ENCODE measurements at regions not wholly inside any gene's neighbourhood (a gene's known extent, or its start where the extent isn't known, plus 50 kb on each side); places are given as distances from the start of the nearest gene placed in this dataset.

DNA sequence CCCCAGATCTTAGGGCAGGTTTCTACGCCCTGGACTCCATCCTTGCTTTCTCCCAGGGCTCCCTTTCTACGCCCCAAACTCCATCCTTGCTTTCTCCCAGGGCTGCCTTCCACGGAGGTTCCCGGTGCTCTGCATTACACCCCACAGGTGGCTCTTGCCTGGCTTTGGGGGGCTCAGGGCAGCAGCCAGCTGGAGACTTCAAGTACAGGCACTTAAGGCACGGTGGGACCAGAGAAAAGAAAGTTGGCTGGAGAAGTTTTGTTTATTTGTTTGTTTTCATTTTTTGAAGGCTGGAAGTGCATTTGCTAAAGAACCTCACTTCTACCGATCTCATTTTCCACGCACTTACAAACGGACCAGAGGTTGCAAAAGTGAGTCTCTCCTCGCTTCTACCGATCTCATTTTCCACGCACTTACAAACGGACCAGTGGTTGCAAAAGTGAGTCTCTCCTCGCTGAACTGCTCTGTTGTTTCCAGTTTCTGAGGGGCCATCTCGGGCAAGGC lies 103.8 kb upstream of the MED13L start:
- no peak for DNase-seq (ENCODE audit: low read depth, low spot score)

DNA sequence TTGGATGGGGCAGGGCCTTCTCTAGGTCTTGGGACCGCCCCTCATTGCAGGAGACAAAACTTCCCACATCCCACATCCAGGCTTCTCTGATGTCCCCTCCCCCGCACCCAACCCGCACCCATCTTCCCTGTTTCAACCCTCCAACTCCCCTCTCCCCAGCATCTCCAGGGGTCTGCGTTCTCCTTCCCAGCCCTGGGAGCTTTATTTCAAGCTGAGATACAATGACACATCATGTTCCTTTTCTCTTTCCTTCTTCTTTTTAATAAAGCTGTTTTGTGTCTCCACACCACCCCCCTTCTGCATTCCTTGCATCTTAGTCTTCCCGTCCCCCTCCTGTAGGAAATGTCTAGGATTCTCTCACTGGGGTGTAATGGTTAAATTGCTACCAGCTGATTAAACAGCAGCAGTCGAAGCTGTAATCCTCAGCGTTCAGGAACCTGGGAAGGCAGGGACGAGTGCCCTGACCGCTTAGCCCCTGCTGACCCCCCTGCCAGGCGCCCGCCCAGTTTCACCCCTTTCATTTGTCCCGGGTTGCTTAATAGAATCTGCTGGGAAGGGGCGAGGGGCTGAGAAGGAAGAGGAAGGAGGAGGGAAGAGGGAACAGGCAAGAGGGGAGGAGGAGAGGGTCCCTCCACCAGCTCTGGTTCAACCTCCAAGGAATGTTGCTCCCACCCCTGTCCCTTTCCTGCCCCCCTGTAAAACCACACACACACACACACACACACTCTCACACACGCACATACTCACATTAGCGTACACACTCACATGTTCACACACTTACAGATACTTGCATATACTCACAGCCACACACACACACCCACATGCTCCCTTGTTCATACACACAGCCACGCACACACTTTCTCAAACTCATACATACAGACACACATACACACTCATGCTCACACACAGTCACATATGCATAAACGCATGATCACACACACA lies 104.5 kb upstream of the MED13L start:
- peak; percentile 91 for DNase-seq (ENCODE audit: low read depth, low spot score)

DNA sequence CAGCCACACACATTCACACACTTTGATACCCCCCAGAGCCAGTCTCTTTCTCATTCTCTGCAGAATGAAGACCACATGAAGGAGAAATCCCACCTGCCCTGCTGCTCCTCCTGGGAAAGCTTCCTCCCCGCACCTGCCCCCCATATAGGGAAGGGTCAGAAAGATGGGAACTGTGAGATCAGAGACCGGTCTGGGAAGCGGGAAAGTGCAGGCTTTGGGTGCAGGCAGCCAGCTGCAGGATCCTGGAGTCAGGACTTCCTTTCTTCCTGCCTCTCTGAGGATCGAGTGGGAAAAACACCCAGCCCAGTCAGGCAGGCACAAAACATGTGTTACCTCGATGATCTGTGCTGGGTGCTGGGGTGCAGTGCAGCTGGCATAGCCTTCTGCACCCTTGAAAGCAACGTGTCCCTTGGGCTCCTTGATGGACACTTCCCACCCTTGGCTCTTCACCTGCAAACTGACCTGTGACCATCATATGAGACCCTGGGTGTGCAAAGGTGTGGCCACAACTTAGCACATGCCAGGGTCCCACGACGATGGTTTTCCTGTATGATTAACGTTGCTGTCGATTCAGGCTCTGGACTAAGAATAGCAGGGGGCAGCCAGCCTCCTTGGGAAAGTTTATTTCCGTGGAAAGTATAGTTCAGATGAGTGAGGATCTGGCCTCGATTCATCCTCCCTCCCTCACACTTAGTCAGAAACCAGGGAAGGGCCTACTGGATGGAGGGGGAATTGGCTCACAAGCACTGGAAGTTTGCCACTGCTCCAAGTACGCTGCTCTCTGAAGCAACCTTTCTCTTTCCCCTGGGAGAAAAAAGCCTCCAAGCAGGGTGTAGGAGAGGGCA lies 105.4 kb upstream of the MED13L start:
- DNase-seq (ENCODE audit: low read depth, low spot score): peak; percentile 76

DNA sequence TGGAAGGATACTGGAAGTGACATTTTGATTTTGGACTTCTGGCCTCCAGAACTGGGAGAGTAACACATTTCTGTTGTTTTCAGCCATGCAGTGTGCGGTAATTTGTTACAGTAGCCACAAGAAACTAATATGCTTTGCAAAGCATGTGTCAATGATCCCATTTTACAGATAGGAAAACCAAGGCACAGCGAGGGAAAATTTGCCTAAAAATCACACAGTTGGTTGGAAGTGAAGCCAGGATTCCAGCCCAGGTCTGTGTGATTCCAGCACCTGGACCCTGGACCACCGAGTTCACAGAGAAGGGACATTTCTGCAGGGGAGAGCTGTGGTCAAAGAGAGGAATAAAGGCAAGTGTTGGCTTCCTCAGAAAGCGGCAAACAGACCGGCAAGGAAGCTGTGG lies 106.7 kb upstream of the MED13L start:
- DNase-seq (ENCODE audit: low read depth, low spot score): no peak

DNA sequence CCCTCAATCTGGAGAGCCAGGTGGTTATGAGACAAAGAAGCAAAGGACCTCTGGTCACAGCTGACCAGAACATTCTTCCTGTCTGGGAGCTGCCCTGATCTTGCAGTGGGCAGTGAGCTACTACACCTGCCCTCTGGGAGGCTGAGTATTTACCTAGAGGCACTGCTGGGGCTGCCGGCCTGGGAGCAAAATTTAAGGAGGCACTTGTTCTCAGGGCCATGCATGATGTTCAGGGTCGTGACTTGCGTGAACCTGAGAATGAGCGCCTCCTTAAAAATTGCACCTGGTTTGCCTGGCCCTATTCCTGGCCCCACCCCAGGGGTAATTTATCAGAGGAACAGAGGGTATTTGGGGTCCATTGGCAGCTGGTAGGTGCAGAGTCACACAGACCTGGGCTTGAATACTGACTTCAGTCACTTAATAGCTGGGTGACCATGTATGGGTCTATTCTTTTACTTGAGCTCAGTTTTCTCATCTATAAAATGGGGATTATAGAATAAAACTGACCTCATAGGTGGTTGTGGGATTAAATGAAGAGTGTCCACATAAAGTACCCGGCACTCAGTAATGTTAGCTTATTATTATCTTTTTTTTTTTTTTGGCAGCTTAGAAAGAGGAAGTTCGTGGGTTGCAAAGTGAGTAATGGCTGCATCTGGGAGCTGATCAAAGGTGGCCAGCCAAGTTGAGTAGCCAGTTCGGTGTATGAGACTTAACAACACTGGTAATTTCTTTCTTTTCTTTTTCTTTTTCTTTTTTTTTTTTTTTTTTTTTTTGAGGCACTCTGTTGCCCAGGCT lies 107.4 kb upstream of the MED13L start:
- no peak for DNase-seq (ENCODE audit: low read depth, low spot score)

DNA sequence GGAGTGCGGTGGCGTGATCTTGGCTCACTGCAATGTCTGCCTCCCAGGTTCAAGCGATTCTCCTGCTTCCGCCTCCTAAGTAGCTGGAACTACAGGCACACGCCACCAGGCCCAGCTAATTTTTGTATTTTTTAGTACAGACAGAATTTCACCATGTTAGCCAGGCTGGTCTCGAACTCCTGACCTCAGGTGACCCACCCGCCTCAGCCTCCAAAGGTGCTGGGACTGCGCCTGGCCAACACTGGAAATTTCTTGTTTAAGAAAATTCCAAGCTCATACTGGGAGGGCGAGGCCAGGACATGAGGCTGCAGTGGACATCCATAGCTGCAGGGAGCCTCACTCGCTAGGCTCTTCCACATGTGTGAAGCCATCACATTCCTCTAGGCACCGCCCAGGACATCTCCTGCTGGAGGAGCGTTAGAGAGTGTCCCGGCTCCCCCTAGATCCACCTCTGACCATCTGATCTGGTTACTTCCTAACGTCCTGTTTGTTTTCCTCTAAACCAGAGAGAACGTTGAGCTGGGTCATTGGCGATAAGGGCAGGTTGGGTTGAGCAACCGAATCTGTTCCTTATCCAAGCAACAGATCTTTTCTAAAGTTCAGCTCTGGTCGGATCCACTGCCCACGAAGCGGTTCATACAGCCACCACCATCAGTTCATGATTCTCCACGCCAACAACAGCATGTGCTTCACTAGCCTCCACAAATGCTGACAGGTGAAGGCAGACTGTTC lies 108.2 kb upstream of the MED13L start:
- no peak for DNase-seq (ENCODE audit: low read depth, low spot score)

DNA sequence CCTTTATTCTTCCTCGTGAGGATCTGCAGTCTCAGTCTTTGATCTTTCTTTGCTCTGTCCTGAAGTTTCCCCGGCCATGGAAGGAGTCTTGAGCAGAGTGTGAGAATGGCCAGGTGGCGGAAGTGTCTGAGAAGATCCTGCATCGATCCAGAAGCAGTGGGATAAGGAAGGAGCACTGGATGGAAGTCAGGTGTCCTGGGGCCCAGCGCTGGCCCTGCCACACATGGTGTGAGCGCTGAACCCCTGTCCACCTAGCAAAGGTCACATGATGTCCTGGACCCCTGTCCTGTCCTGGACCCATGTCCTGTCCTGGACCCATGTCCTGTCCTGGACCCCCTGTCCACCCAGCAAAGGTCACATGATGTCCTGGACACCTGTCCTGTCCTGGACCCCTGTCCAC lies 111.8 kb upstream of the MED13L start:
- DNase-seq (ENCODE audit: low read depth, low spot score): no peak

DNA sequence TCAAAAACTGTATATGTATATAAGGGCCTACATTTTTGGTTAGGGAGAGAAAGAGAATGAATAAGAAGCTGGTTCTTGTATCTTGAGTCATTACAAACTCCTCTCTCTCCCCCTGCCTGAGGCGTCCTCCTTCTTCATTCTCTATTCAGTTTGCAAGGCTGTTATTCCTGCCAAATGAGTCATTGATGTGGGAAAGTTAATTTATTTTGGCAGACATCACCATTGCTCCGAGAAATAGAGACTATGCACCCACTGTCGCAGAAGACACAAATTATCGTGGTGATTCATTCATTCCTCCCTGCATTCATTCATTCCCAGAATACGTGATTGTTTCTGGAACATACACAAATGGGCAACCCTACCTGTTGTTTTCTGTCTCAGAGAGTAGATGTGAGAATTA lies 112.5 kb upstream of the MED13L start:
- DNase-seq (ENCODE audit: low read depth, low spot score): peak; percentile 78

DNA sequence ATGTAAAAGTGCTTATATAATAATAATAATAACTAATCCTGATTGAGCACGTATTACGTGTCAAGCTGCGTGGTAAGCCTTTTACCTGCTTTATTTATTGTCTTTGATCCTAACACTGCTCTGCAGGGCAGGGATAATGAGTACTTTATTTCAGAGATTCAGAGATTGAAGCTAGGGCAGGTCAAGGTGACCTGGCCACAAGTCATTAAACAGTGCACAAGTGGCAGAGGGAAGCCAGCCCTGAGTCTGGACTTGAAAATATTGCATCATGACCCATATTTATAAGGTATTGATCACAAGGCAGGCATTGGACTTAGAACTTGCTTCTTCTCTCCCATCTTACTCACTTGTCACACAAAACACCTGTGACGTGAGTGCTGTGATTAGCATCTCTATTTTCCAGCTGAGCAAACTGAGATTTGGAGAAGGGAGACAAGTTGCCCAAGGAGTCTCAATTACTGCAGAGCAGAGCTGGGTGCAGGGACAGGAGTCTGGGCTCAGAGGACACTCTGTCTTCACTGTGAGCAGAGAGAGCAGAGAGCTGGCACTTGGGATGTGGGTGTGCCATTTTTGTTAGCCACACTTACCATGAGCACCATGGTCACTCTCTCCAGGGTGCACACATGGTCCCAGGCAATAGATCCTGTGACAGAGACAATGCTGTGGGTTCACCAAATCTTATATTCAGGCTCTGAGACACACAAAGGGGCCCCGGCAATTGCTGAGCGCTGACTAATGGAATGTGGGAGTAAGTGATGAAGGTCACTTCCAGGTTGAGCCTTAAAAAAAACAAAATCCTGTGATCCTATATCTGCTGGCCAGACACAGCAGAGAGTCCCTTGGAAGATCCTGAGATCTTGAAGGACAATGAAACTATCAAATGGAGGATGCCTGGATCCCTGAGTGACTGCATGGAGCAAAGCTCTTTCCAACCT lies 113.2 kb upstream of the MED13L start:
- no peak for DNase-seq (ENCODE audit: low read depth, low spot score)

DNA sequence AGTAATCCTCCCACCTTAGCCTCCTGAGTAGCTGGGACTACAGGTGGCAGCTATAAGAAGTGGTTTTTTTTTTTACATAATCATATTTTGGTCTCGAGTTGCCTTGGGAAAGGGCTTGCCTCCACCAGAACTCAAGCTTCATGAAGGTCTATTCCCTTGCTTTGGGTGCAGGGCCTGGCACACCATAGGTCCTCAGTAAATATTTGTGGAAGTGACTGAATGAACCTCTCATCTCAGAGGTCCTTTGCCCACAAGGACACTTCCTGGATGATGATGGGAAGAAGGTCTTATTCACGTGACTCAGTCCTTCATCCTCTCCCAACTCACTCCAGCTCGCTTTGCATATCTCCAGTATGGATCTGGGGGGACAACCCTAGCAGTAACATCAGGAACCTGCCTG lies 114.0 kb upstream of the MED13L start:
- no peak for DNase-seq (ENCODE audit: low read depth, low spot score)

DNA sequence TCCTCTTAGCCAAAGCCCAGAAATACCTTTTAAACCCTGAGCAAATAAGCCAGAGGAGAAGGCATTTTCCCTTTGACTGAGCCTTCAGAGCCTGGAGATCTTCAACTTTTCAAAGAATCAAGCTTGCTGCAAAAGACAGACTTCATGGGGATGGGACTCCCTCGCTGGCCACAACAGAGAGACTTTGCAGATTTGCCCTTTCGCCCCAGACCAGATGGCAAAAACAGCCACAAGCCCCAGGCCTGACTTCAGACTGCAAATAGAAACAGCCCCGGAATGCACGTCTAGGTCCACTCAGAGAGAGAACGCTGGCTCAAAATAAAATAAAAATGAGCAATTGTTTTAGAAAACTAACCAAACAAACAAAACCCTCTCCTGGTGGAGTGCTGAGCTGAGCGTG lies 114.6 kb upstream of the MED13L start:
- no peak for DNase-seq (ENCODE audit: low read depth, low spot score)

DNA sequence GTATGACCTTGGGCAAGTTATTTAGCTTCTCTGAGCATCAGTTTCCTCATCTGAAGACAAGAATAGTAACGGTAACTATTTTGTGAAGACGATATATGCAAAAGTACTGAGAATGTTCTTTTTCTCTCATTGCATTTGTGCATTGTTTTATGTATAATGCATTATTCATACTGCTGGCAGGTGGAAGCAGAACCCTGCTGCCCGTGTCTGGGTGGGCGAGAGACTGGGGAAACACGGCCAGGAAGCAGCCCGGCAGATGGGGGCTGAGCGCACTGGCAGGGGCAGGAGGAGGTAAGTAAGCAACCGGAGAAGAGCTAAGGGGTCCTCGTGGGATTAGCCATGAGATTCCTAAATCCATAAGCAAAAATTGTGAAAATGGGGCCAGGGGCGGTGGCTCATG lies 115.8 kb upstream of the MED13L start:
- DNase-seq (ENCODE audit: low read depth, low spot score): no peak

DNA sequence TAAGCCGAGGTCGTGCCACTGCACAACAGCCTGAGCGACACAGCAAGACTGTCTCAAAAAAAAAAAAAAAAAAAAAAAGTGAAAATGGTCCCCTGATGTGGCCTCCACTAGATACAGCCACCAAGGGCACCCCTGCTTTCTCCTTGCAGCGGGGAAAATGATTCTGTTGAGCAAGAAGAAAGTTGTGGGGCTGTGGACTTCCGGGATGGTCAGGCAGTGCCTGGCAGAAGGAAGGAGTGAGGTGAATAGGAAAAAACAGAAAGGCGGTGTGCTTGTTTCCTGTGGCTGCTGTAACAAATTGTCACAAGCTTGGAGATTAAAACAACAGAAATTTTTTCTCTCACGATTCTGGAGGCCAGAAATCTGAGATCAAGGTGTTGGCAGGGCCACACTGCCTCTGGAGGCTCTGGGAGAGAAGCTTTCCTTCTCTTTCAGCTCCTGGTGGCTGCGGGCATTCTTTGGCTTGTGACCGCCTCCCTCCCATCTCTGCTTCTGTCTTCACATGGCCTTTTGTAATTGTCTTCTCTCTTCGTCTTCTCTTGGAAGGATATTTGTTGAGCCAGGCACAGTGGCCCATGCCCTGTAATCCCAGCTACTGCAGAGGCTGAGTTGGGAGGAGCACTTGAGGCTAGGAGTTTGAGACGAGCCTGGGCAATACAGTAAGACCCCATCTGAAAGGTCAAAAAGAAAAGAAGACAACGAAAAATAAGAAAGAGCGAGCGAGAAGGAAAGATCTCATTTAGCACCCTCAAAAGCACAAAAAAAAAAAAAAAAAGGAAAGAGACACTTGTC lies 116.6 kb upstream of the MED13L start:
- no peak for DNase-seq (ENCODE audit: low read depth, low spot score)

DNA sequence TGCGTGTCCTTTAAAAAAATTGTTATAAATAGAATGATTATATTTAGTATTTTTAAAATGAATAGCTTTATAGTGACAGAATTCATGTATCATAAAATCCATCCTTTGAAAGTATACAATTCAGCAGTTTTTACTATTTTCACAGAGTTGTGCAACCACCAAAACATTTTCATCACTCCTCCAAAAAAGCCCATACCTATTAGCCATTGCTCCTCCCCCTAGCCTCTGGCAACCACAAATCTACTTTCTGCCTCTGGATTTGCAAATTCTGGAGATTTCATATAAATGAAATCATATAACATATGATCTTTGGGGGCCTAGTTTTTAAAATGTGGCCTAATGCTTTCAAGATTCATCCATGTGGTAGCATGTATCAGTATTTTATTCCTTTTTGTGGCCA lies 117.9 kb upstream of the MED13L start:
- DNase-seq (ENCODE audit: low read depth, low spot score): no peak

DNA sequence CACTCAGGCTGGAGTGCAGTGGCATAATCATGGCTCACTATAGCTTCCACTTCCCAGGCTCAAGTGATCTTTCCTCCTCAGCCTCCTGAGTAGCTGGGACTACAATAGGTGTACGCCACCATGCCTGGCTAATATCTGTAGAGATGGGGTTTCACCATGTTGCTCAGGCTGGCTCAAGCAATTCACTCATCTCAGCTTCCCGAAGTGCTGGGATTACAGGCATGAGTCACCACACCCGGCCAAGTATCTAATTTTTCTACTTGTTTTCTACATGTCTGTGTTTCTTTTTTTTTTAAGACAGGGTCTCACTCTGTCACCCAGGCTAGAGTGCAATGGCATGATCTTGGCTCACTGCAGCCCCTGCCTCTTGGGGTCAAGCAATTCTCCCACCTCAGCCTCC lies 119.7 kb upstream of the MED13L start:
- DNase-seq (ENCODE audit: low read depth, low spot score): no peak

DNA sequence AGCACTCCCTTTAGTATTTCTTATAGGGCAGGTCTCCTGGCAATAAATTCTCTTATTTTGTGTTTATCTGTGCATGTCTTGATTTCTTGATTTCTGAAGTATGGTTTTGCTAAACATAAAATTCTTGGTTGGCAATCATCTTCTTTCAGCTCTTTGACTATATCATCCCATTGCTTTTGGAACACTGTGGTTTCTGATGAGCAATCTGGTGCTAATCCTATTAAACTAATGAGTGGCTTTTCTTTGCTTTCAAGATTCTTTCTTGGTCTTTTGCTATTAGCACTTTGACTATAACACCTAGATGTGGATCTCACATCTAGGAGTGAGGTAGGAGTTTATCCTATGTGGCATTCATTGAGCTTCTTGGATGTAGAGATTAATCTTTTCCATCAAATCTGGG lies 120.7 kb upstream of the MED13L start:
- no peak for DNase-seq (ENCODE audit: low read depth, low spot score)

DNA sequence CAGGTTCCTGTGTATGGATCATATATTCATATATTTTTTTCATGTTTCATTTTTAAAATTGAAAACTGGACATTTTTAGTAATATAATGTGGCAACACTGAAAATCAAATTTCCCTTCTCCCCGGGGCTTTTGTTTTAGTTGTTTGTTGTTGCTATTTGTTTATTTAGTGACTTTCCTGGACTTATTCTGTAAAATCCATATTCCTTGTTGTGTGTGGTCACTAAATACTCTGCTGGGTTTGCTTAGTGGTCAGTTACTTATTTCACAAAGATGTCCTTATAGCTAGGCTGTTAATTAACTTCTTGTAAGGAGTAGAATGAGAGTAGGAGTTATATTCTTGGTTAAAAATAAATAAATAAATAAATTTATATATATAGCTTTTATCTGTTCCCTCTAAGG lies 121.6 kb upstream of the MED13L start:
- DNase-seq (ENCODE audit: low read depth, low spot score): no peak

DNA sequence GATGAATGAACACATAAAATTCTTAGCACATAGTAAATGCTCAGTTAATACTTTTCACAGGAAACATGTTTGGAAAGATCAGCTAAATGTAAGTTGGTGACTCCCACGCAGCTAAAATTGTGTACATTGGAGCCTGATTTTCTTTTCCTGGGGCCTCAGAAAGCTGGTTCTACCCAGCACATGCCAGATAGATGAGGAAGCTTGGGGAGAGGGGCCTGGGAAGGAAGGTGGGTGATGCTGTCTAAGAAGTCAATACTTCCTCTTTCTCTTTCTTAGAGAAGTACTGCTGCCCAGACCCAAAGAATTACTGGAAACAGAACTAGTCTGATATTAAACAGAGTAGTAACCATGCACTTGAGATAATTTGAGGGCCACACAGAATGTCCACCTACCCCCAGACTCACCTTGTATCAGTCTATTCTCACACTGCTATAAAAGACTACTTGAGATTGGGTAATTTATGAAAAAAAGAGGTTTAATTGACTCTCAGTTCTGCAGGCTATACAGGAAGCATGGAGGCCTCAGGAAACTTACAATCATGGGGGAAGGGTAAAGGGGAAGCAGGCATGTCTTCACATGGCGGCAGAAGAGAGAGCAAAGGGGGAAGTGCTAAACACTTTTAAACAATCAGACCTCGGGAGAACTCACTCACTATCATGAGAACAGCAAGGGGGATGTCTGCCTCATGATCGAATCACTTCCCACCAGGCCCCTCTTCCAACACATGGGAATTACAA lies 123.3 kb upstream of the MED13L start:
- DNase-seq (ENCODE audit: low read depth, low spot score): no peak

Measured in smooth muscle cell of the brain vasculature (primary cell).